GM23338 (cell line): ENCODE measurements at regions not wholly inside any gene's neighbourhood (a gene's known extent, or its start where the extent isn't known, plus 50 kb on each side); places are given as distances from the start of the nearest gene placed in this dataset.

ENCODE experiments used
- ATAC-seq: fragments of 200-7000 bp; cut with Tn5 transposase; 3 replicates; pipeline ENCODE4 v1.9.1; 2020
- DNase-seq: peaks from one replicate; pipeline ENCODE4 v3.0.0-alpha.2; 2015; ENCODE audit warnings: low spot score
- H2AFZ ChIP-seq: fragments of 200-600 bp; sonication (generic); 2 replicates; pipeline ENCODE4 v1.8.0; 2016; ENCODE audit warnings: antibody characterized with exemption, mild to moderate bottlenecking, moderate library complexity
- H3F3A ChIP-seq: fragments of 200-600 bp; sonication (generic); replicated peaks from 2 replicates; pipeline ENCODE4 v1.8.0; 2017; ENCODE audit warnings: antibody characterized with exemption, mixed run types, low read depth
- H3K27ac ChIP-seq: fragments of 200-600 bp; sonication (generic); 2 replicates; pipeline ENCODE4 v1.6.1; 2016; ENCODE audit warnings: low read depth
- H3K27me3 ChIP-seq: fragments of 200-600 bp; sonication (generic); 2 replicates; pipeline ENCODE4 v1.8.0; 2016; ENCODE audit warnings: mild to moderate bottlenecking, mixed run types, moderate library complexity; ENCODE audit not compliant: insufficient read depth
- H3K36me3 ChIP-seq: fragments of 200-600 bp; sonication (generic); 2 replicates; pipeline ENCODE4 v1.8.0; 2016; ENCODE audit warnings: mild to moderate bottlenecking; ENCODE audit not compliant: insufficient read depth
- H3K4me1 ChIP-seq: fragments of 200-600 bp; sonication (generic); 2 replicates; pipeline ENCODE4 v1.8.0; 2016; ENCODE audit warnings: mild to moderate bottlenecking, moderate library complexity; ENCODE audit not compliant: insufficient read depth
- H3K4me2 ChIP-seq: fragments of 200-600 bp; sonication (generic); 2 replicates; pipeline ENCODE4 v1.7.1; 2017; ENCODE audit warnings: mixed run types
- H3K4me3 ChIP-seq: fragments of 200-600 bp; sonication (generic); 2 replicates; pipeline ENCODE4 v1.6.1; 2016; ENCODE audit warnings: mixed run types
- H3K79me2 ChIP-seq: fragments of 200-600 bp; sonication (generic); replicated peaks from 2 replicates; pipeline ENCODE4 v1.8.0; 2017; ENCODE audit warnings: mild to moderate bottlenecking; ENCODE audit not compliant: insufficient read depth
- H3K9me2 ChIP-seq: fragments of 200-600 bp; sonication (generic); 2 replicates; pipeline ENCODE4 v1.8.0; 2017; ENCODE audit not compliant: insufficient read depth
- H4K20me1 ChIP-seq: fragments of 200-600 bp; sonication (generic); replicated peaks from 2 replicates; pipeline ENCODE4 v1.8.0; 2017; ENCODE audit warnings: mild to moderate bottlenecking; ENCODE audit not compliant: insufficient read depth
- H3K27ac Mint-ChIP-seq: 2 replicates; pipeline ENCODE4 v1.8.0; 2020; ENCODE audit warnings: inconsistent platforms, mild to moderate bottlenecking, moderate library complexity, mixed read lengths
- H3K27me3 Mint-ChIP-seq: 3 replicates; pipeline ENCODE4 v1.8.0; 2022; ENCODE audit warnings: low read depth, mild to moderate bottlenecking, moderate library complexity, mixed read lengths, inconsistent platforms; ENCODE audit not compliant: insufficient read depth, poor library complexity
- H3K36me3 Mint-ChIP-seq: 3 replicates; pipeline ENCODE4 v1.8.0; 2021; ENCODE audit warnings: low read depth, mild to moderate bottlenecking, inconsistent platforms, moderate library complexity, mixed read lengths
- H3K4me1 Mint-ChIP-seq: 3 replicates; pipeline ENCODE4 v1.8.0; 2020; ENCODE audit warnings: mild to moderate bottlenecking, inconsistent platforms, mixed read lengths
- H3K4me3 Mint-ChIP-seq: 3 replicates; pipeline ENCODE4 v1.8.0; 2021; ENCODE audit warnings: moderate library complexity, mild to moderate bottlenecking, inconsistent platforms, mixed read lengths
- H3K9me3 Mint-ChIP-seq: 3 replicates; pipeline ENCODE4 v1.8.0; 2020; ENCODE audit warnings: moderate library complexity, mild to moderate bottlenecking, inconsistent platforms, mixed read lengths
- CREB1 ChIP-seq: fragments of 250-450 bp; sonication (Bioruptor Pico); IDR thresholded peaks from 2 replicates; pipeline ENCODE4 v1.5.0; 2020; ENCODE audit warnings: low read depth, mild to moderate bottlenecking, moderate library complexity
- EZH2 ChIP-seq: fragments of 200-600 bp; sonication (generic); IDR thresholded peaks from one replicate; pipeline ENCODE4 v1.8.0; 2017; ENCODE audit warnings: antibody characterized with exemption, mild to moderate bottlenecking, low read depth; ENCODE audit not compliant: unreplicated experiment
- EZH2phosphoT487 ChIP-seq: fragments of 200-600 bp; sonication (generic); IDR thresholded peaks from one replicate; pipeline ENCODE4 v1.8.1; 2018; ENCODE audit warnings: antibody characterized with exemption; ENCODE audit not compliant: unreplicated experiment
- JUNB ChIP-seq: IDR thresholded peaks from one replicate; pipeline ENCODE4 v1.6.1; 2016; ENCODE audit warnings: antibody characterized with exemption; ENCODE audit not compliant: unreplicated experiment
- NANOG ChIP-seq: IDR thresholded peaks from 2 replicates; pipeline ENCODE4 v1.6.1; 2016; ENCODE audit warnings: antibody characterized with exemption, borderline replicate concordance
- POLR2AphosphoS5 ChIP-seq: IDR thresholded peaks from 2 replicates; pipeline ENCODE4 v1.6.1; 2016; ENCODE audit warnings: antibody characterized with exemption, low read depth
- REST ChIP-seq: IDR thresholded peaks from one replicate; pipeline ENCODE4 v1.6.1; 2018; ENCODE audit warnings: antibody characterized with exemption; ENCODE audit not compliant: unreplicated experiment
- STAT1 ChIP-seq: IDR thresholded peaks from one replicate; pipeline ENCODE4 v1.6.1; 2016; ENCODE audit warnings: antibody characterized with exemption; ENCODE audit not compliant: unreplicated experiment
- ZNF114 ChIP-seq: fragments of 250-450 bp; sonication (Bioruptor Pico); IDR thresholded peaks from 2 replicates; pipeline ENCODE4 v1.5.0; 2020; ENCODE audit warnings: mild to moderate bottlenecking, moderate library complexity
- ZNF331 ChIP-seq: fragments of 250-450 bp; sonication (Bioruptor Pico); IDR thresholded peaks from 2 replicates; pipeline ENCODE4 v1.5.0; 2020; ENCODE audit warnings: low read depth, mild to moderate bottlenecking, moderate library complexity
- TF ChIP-seq, protein P1 (sequence below): IDR thresholded peaks from 2 replicates; pipeline ENCODE4 v1.6.1; 2016; ENCODE audit warnings: antibody characterized with exemption
- TF ChIP-seq, protein P2 (sequence below), 2 experiments: fragments of 200-600 bp in 1 of 2; sonication (generic) in 1 of 2; conservative IDR thresholded peaks; 2 replicates each; pipeline versions ENCODE4 v1.5.1 to v1.6.1; 2016 to 2017; ENCODE audit warnings: antibody characterized with exemption in 2 of 2, low read depth in 2 of 2, mild to moderate bottlenecking in 2 of 2, moderate library complexity in 1 of 2

GRCh38 chr9:79004032-79004431, 567.7 kb upstream of the TLE4 start (continued):
- TF ChIP-seq REST (no peak), EZH2 (no peak), STAT1 (no peak), CREB1 (CRISPR knock-in tag) (no peak), POLR2AphosphoS5 (no peak), JUNB (no peak), NANOG (no peak), ZNF331 (CRISPR knock-in tag) (no peak), EZH2phosphoT487 (no peak), ZNF114 (CRISPR knock-in tag) (no peak)
- TF ChIP-seq, protein P1, sequence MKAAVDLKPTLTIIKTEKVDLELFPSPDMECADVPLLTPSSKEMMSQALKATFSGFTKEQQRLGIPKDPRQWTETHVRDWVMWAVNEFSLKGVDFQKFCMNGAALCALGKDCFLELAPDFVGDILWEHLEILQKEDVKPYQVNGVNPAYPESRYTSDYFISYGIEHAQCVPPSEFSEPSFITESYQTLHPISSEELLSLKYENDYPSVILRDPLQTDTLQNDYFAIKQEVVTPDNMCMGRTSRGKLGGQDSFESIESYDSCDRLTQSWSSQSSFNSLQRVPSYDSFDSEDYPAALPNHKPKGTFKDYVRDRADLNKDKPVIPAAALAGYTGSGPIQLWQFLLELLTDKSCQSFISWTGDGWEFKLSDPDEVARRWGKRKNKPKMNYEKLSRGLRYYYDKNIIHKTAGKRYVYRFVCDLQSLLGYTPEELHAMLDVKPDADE = no peak
- TF ChIP-seq, protein P2, sequence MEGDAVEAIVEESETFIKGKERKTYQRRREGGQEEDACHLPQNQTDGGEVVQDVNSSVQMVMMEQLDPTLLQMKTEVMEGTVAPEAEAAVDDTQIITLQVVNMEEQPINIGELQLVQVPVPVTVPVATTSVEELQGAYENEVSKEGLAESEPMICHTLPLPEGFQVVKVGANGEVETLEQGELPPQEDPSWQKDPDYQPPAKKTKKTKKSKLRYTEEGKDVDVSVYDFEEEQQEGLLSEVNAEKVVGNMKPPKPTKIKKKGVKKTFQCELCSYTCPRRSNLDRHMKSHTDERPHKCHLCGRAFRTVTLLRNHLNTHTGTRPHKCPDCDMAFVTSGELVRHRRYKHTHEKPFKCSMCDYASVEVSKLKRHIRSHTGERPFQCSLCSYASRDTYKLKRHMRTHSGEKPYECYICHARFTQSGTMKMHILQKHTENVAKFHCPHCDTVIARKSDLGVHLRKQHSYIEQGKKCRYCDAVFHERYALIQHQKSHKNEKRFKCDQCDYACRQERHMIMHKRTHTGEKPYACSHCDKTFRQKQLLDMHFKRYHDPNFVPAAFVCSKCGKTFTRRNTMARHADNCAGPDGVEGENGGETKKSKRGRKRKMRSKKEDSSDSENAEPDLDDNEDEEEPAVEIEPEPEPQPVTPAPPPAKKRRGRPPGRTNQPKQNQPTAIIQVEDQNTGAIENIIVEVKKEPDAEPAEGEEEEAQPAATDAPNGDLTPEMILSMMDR (conservative IDR thresholded peaks at IDR 0.05; ENCODE audit: low read depth in 2 of 2) = no peak

DNA sequence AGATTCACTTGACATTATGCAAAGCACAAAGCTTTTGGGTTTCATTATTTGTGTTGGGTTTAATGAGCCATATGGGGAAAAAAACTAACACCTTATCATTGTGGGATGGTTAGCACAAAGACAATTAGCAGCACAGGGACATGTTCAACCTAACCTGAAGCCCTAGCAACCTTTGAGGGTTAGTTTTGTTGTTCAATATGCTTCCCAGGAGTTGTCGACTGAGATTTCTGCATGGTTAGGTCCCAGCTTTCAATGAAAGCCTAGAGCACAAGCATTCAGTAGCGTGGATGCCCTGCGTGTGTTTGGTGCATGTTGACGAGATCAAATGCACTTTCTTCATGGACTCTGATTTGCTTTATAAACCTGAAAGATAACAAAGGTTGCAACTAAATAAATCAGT, 565.2 kb upstream of the TLE4 start:
- H3K79me2 ChIP-seq = no peaks in the 10 kb centered on the region
- no peaks in the 10 kb centered on the region for H4K20me1 ChIP-seq
- H3K4me1 ChIP-seq = no peaks in the 10 kb centered on the region
- no peaks in the 10 kb centered on the region for H3K4me1 Mint-ChIP-seq
- ATAC-seq (no peak), DNase-seq (no peak)
- no peaks in the 10 kb centered on the region; the same call in 2 of the 3 replicates for H3K9me3 Mint-ChIP-seq
- no peak overlapping the region for H3K4me3 Mint-ChIP-seq
- no peak overlapping the region for H2AFZ ChIP-seq
- no peaks in the 10 kb centered on the region for H3K27me3 ChIP-seq
- no peak overlapping the region for H3K4me3 ChIP-seq
- no peak overlapping the region for H3K27ac Mint-ChIP-seq
- H3K36me3 ChIP-seq = no peaks in the 10 kb centered on the region
- H3K9me2 ChIP-seq = peaks cover 4% of the 10 kb centered on the region; the same call in 1 of the 2 replicates
- no peak overlapping the region for H3K27ac ChIP-seq
- no peaks in the 10 kb centered on the region for H3K27me3 Mint-ChIP-seq
- no peak overlapping the region for H3K4me2 ChIP-seq
- no peaks in the 10 kb centered on the region for H3F3A ChIP-seq
- H3K36me3 Mint-ChIP-seq = no peaks in the 10 kb centered on the region
- no peak for TF ChIP-seq EZH2
- TF ChIP-seq REST = no peak
- no peak for TF ChIP-seq ZNF114 (CRISPR knock-in tag)
- TF ChIP-seq, protein P1 = no peak
- no peak for TF ChIP-seq ZNF331 (CRISPR knock-in tag)
- no peak for TF ChIP-seq NANOG
- TF ChIP-seq CREB1 (CRISPR knock-in tag) = no peak
- TF ChIP-seq, protein P2 (conservative IDR thresholded peaks at IDR 0.05; ENCODE audit: low read depth in 2 of 2) = no peak
- TF ChIP-seq POLR2AphosphoS5 = no peak
- TF ChIP-seq JUNB = no peak
- no peak for TF ChIP-seq STAT1
- TF ChIP-seq EZH2phosphoT487 = no peak
